ENCODE measurements at regions not wholly inside any gene's neighbourhood (a gene's known extent, or its start where the extent isn't known, plus 50 kb on each side); places are given as distances from the start of the nearest gene placed in this dataset.

- Mint-ChIP-seq H3K27ac (no peak overlapping the region), H3K4me1 (no peaks in the 10 kb centered on the region), H3K9me3 (no peaks in the 10 kb centered on the region), H3K27me3 (no peaks in the 10 kb centered on the region), H3K4me3 (no peak overlapping the region), H3K36me3 (no peaks in the 10 kb centered on the region)
- no peak for DNase-seq
Observed at GRCh38 chr2:221134718-221135117, 437.4 kb downstream of the EPHA4 start.

- H3K36me3 Mint-ChIP-seq: no peaks in the 10 kb centered on the region
- H3K4me3 Mint-ChIP-seq: no peak overlapping the region
- no peaks in the 10 kb centered on the region for H3K27me3 Mint-ChIP-seq
- no peak overlapping the region for H3K27ac Mint-ChIP-seq
- no peaks in the 10 kb centered on the region for H3K9me3 Mint-ChIP-seq
- no peaks in the 10 kb centered on the region for H3K4me1 Mint-ChIP-seq
- no peak for DNase-seq
Observed at GRCh38 chr2:221135699-221136098, 436.4 kb downstream of the EPHA4 start.

GRCh38 chr2:221137385-221137784, 434.7 kb downstream of the EPHA4 start:
- H3K27me3 Mint-ChIP-seq: no peaks in the 10 kb centered on the region
- H3K4me3 Mint-ChIP-seq: no peak overlapping the region
- no peak overlapping the region for H3K27ac Mint-ChIP-seq
- no peaks in the 10 kb centered on the region for H3K4me1 Mint-ChIP-seq
- H3K9me3 Mint-ChIP-seq: no peaks in the 10 kb centered on the region
- H3K36me3 Mint-ChIP-seq: no peaks in the 10 kb centered on the region
- no peak for DNase-seq

- no peak overlapping the region for H3K27ac Mint-ChIP-seq
- H3K4me3 Mint-ChIP-seq: no peak overlapping the region
- no peaks in the 10 kb centered on the region for H3K36me3 Mint-ChIP-seq
- H3K4me1 Mint-ChIP-seq: no peaks in the 10 kb centered on the region
- no peak for DNase-seq
- H3K9me3 Mint-ChIP-seq: no peaks in the 10 kb centered on the region
- no peaks in the 10 kb centered on the region for H3K27me3 Mint-ChIP-seq
Observed at GRCh38 chr2:221142341-221142740, 429.8 kb downstream of the EPHA4 start.

GRCh38 chr2:221143231-221143630, 428.9 kb downstream of the EPHA4 start:
- H3K36me3 Mint-ChIP-seq: no peaks in the 10 kb centered on the region
- no peak overlapping the region for H3K4me3 Mint-ChIP-seq
- no peak overlapping the region for H3K27ac Mint-ChIP-seq
- H3K27me3 Mint-ChIP-seq: no peaks in the 10 kb centered on the region
- H3K4me1 Mint-ChIP-seq: no peaks in the 10 kb centered on the region
- no peak for DNase-seq
- no peaks in the 10 kb centered on the region for H3K9me3 Mint-ChIP-seq

- H3K36me3 Mint-ChIP-seq: no peaks in the 10 kb centered on the region
- H3K4me3 Mint-ChIP-seq: no peak overlapping the region
- H3K9me3 Mint-ChIP-seq: no peaks in the 10 kb centered on the region
- no peak overlapping the region for H3K27ac Mint-ChIP-seq
- no peak for DNase-seq
- no peaks in the 10 kb centered on the region for H3K4me1 Mint-ChIP-seq
- H3K27me3 Mint-ChIP-seq: no peaks in the 10 kb centered on the region
Observed at GRCh38 chr2:221144909-221145308, 427.2 kb downstream of the EPHA4 start.

GRCh38 chr2:221145396-221145795, 426.7 kb downstream of the EPHA4 start:
- no peak for DNase-seq
- Mint-ChIP-seq H3K27me3 (no peaks in the 10 kb centered on the region), H3K9me3 (no peaks in the 10 kb centered on the region), H3K27ac (no peak overlapping the region), H3K4me1 (no peaks in the 10 kb centered on the region), H3K36me3 (no peaks in the 10 kb centered on the region), H3K4me3 (no peak overlapping the region)

GRCh38 chr2:221153226-221153625, 418.9 kb downstream of the EPHA4 start:
- Mint-ChIP-seq H3K4me3 (no peak overlapping the region), H3K27ac (no peak overlapping the region), H3K4me1 (no peaks in the 10 kb centered on the region), H3K27me3 (no peaks in the 10 kb centered on the region), H3K36me3 (no peaks in the 10 kb centered on the region), H3K9me3 (no peaks in the 10 kb centered on the region)
- DNase-seq: no peak

- Mint-ChIP-seq H3K4me3 (no peak overlapping the region), H3K9me3 (no peaks in the 10 kb centered on the region), H3K27me3 (no peaks in the 10 kb centered on the region), H3K27ac (no peak overlapping the region), H3K4me1 (no peaks in the 10 kb centered on the region), H3K36me3 (no peaks in the 10 kb centered on the region)
- no peak for DNase-seq
Observed at GRCh38 chr2:221154176-221154575, 417.9 kb downstream of the EPHA4 start.

- no peaks in the 10 kb centered on the region for H3K4me1 Mint-ChIP-seq
- H3K4me3 Mint-ChIP-seq: no peak overlapping the region
- H3K27me3 Mint-ChIP-seq: no peaks in the 10 kb centered on the region
- H3K27ac Mint-ChIP-seq: no peak overlapping the region
- no peak for DNase-seq
- no peaks in the 10 kb centered on the region for H3K9me3 Mint-ChIP-seq
- H3K36me3 Mint-ChIP-seq: no peaks in the 10 kb centered on the region
Observed at GRCh38 chr2:221156062-221156734, 415.9 kb downstream of the EPHA4 start.

GRCh38 chr2:221161186-221161585, 410.9 kb downstream of the EPHA4 start:
- H3K4me1 Mint-ChIP-seq: no peaks in the 10 kb centered on the region
- H3K27me3 Mint-ChIP-seq: no peaks in the 10 kb centered on the region

GRCh38 chr2:221166292-221166691, 405.8 kb downstream of the EPHA4 start:
- Mint-ChIP-seq H3K4me1 (no peaks in the 10 kb centered on the region), H3K36me3 (no peaks in the 10 kb centered on the region), H3K4me3 (no peak overlapping the region), H3K27me3 (no peaks in the 10 kb centered on the region), H3K27ac (no peak overlapping the region), H3K9me3 (no peaks in the 10 kb centered on the region)
- DNase-seq: no peak

More at GRCh38 chr2:221161186-221161585, 410.9 kb downstream of the EPHA4 start:
- Mint-ChIP-seq H3K27ac (no peak overlapping the region), H3K4me3 (no peak overlapping the region), H3K9me3 (no peaks in the 10 kb centered on the region), H3K36me3 (no peaks in the 10 kb centered on the region)
- no peak for DNase-seq

- no peak overlapping the region for H3K27ac Mint-ChIP-seq
- no peaks in the 10 kb centered on the region for H3K36me3 Mint-ChIP-seq
- no peaks in the 10 kb centered on the region for H3K4me1 Mint-ChIP-seq
- no peaks in the 10 kb centered on the region for H3K27me3 Mint-ChIP-seq
- H3K9me3 Mint-ChIP-seq: no peaks in the 10 kb centered on the region
- DNase-seq: no peak
- H3K4me3 Mint-ChIP-seq: no peak overlapping the region
Observed at GRCh38 chr2:221167561-221167960, 404.5 kb downstream of the EPHA4 start.

- Mint-ChIP-seq H3K27ac (no peak overlapping the region), H3K36me3 (no peaks in the 10 kb centered on the region), H3K4me1 (no peaks in the 10 kb centered on the region), H3K9me3 (no peaks in the 10 kb centered on the region), H3K27me3 (no peaks in the 10 kb centered on the region), H3K4me3 (no peak overlapping the region)
- no peak for DNase-seq
Observed at GRCh38 chr2:221169724-221170123, 402.4 kb downstream of the EPHA4 start.

GRCh38 chr2:221170548-221170947, 401.6 kb downstream of the EPHA4 start:
- no peaks in the 10 kb centered on the region for H3K9me3 Mint-ChIP-seq
- no peak overlapping the region for H3K4me3 Mint-ChIP-seq
- H3K27ac Mint-ChIP-seq: no peak overlapping the region
- no peaks in the 10 kb centered on the region for H3K36me3 Mint-ChIP-seq
- H3K27me3 Mint-ChIP-seq: no peaks in the 10 kb centered on the region
- H3K4me1 Mint-ChIP-seq: no peaks in the 10 kb centered on the region
- no peak for DNase-seq

- no peak for DNase-seq
- H3K4me3 Mint-ChIP-seq: no peak overlapping the region
- peaks cover 1% of the 10 kb centered on the region for H3K9me3 Mint-ChIP-seq
- H3K36me3 Mint-ChIP-seq: no peaks in the 10 kb centered on the region
- no peaks in the 10 kb centered on the region for H3K4me1 Mint-ChIP-seq
- H3K27ac Mint-ChIP-seq: no peak overlapping the region
- no peaks in the 10 kb centered on the region for H3K27me3 Mint-ChIP-seq
Observed at GRCh38 chr2:221176667-221177066, 395.4 kb downstream of the EPHA4 start.

Measured in activated naive CD8-positive, alpha-beta T cell treated with anti-CD3 and anti-CD28 coated beads for 36 hours (primary cell).